Activated naive CD8-positive, alpha-beta T cell treated with anti-CD3 and anti-CD28 coated beads, Interleukin-2, amount 50 U/mL, for 24 hours (primary cell): ENCODE measurements at regions not wholly inside any gene's neighbourhood (a gene's known extent, or its start where the extent isn't known, plus 50 kb on each side); places are given as distances from the start of the nearest gene placed in this dataset.
A peak's percentile ranks its signal among the peaks of the same experiment; 100 is the strongest.
"Not testable (repeated sequence)": the region's sequence is repeated elsewhere in the genome, so short reads cannot be mapped to it uniquely, and the experiment has no call there.

Source experiments
- ATAC-seq: fragments of 150-1000 bp; cut with Tn5 transposase; one replicate; pipeline ENCODE4 v1.10.0; 2021
- DNase-seq: peaks from one replicate; pipeline ENCODE4 v3.0.0; 2021
- H3K27ac Mint-ChIP-seq: one replicate; pipeline ENCODE4 v1.8.0; 2021; ENCODE audit warnings: mild to moderate bottlenecking, mixed read lengths
- H3K27me3 Mint-ChIP-seq: one replicate; pipeline ENCODE4 v1.8.0; 2021; ENCODE audit warnings: mixed read lengths
- H3K36me3 Mint-ChIP-seq: one replicate; pipeline ENCODE4 v1.8.0; 2021; ENCODE audit warnings: low read depth, mixed read lengths
- H3K4me1 Mint-ChIP-seq: one replicate; pipeline ENCODE4 v1.8.0; 2021; ENCODE audit warnings: mixed read lengths
- H3K4me3 Mint-ChIP-seq: one replicate; pipeline ENCODE4 v1.8.0; 2021; ENCODE audit warnings: mild to moderate bottlenecking, moderate library complexity, mixed read lengths
- H3K9me3 Mint-ChIP-seq: one replicate; pipeline ENCODE4 v1.8.0; 2021; ENCODE audit warnings: mixed read lengths

DNA sequence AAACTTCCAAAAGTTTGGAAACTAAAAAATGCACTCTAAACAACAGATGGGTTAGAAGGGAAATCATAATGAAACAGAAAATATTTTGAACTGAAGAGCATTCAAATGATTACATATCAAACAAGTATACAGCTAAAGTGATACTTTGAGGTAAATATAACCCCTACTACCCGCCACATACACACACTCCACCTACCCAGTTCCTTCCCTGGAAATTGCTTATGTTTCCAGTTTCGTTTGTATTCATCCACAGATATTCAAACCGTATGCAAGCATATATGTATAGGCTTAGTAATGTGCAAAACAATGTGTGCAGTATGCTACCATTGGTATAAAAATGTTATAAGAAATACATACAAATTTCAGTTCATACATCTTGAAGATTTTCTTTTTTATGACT is 95.5 kb downstream of the SMIM20 start:
- ATAC-seq (peak; percentile 24), DNase-seq (no peak)
- no peak overlapping the region for H3K27ac Mint-ChIP-seq
- peaks cover 18% of the 10 kb centered on the region for H3K9me3 Mint-ChIP-seq
- peaks cover 30% of the 10 kb centered on the region for H3K27me3 Mint-ChIP-seq
- no peaks in the 10 kb centered on the region for H3K4me1 Mint-ChIP-seq
- H3K4me3 Mint-ChIP-seq: no peak overlapping the region
- no peaks in the 10 kb centered on the region for H3K36me3 Mint-ChIP-seq

DNA sequence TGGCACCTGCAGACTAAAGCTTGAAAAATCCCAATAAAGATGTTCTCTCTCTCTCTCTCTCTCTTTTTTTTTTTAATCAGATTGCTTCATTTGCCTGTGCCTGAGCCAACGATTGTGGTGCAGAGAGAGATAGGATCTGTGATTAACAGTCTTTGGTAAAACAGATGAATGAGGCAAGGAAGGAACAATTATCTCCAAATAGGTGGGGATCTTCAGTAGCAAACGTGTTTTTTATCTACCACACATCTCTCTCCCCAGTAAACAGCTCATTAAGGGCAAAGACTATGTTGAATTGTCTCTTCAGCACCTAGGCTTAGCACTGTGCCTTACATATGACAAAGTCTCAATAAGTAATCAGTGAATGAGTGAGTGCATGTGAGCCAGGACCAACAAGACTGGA is 96.3 kb downstream of the SMIM20 start:
- Mint-ChIP-seq H3K9me3 (peaks cover 18% of the 10 kb centered on the region), H3K27me3 (peaks cover 33% of the 10 kb centered on the region)
- no peak for ATAC-seq

DNA sequence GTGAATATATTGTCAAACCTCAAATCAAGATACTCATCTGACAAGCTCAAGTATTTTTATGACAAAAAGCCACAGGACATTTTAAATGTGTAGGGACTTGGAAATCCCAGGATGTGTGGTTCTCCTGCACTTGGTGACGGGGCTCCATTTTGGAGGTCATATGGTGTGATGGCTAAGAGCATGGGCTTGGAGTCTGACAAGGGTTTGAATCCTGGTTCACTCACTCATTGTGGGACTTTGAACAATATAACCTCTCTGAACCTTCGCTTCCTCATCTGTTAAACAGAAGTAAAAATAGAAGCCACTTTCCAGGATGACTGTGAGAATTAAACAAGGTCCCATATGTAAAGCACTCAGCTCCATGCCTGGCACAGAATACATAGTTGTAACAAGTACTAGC is 99.6 kb downstream of the SMIM20 start:
- Mint-ChIP-seq H3K4me1 (no peaks in the 10 kb centered on the region), H3K27ac (no peak overlapping the region), H3K36me3 (no peaks in the 10 kb centered on the region), H3K4me3 (no peak overlapping the region), H3K27me3 (peaks cover 31% of the 10 kb centered on the region), H3K9me3 (peaks cover 16% of the 10 kb centered on the region)
- DNase-seq: no peak
- no peak for ATAC-seq

More for the DNA sequence above, 96.3 kb downstream of the SMIM20 start:
- no peak overlapping the region for H3K27ac Mint-ChIP-seq
- no peaks in the 10 kb centered on the region for H3K4me1 Mint-ChIP-seq
- H3K4me3 Mint-ChIP-seq: no peak overlapping the region
- no peaks in the 10 kb centered on the region for H3K36me3 Mint-ChIP-seq
- DNase-seq: no peak

DNA sequence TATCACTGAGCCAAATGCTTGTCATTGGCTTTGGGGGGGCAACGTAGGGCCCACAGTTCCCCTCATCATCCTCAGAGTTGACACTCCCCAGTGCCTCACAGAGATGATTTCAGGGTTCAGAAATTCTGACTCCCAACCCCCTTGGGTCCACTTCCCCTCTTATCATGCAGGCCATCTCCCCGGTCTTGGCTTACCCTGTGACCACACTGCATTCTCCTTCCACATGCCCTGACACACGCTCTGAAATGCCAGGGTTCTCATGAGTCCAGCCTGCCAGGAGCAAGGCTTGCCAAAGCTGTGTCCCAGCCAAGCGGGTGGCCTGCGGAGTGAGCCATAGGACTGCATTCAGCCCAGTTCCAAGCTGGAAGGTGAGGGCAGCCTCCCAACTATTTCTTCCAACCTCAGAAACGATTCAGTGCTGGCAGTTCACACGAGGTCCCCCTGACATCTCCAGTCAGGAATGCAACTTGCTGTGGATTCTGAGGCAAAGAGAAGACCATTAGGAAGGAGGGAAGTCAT is 101.2 kb downstream of the SMIM20 start:
- H3K4me3 Mint-ChIP-seq: no peak overlapping the region
- H3K27ac Mint-ChIP-seq: no peak overlapping the region
- H3K36me3 Mint-ChIP-seq: no peaks in the 10 kb centered on the region
- peaks cover 32% of the 10 kb centered on the region for H3K27me3 Mint-ChIP-seq
- peaks cover 5% of the 10 kb centered on the region for H3K9me3 Mint-ChIP-seq
- DNase-seq (no peak), ATAC-seq (no peak)
- peaks cover 4% of the 10 kb centered on the region for H3K4me1 Mint-ChIP-seq

DNA sequence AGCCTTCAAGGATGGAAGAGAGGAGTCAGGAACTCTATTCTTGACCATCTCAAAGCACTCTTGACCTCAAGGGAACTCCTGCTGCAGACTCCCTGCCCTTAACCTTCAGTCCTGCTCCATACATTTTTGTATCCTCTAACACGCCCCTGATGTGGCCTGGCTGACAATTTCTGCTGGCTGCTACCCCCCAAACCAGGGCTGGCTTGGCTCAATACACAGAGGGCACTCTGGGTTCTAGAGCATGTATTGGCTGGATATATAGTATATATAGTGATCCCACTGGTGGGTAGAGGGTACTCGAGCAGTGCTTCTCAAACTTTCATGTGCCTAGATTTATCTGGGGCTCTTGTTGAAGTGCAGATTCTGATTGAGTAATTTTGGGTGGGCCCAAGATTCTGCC is 101.9 kb downstream of the SMIM20 start:
- ATAC-seq: no peak
- peaks cover 4% of the 10 kb centered on the region for H3K4me1 Mint-ChIP-seq
- peaks cover 27% of the 10 kb centered on the region for H3K27me3 Mint-ChIP-seq
- H3K27ac Mint-ChIP-seq: no peak overlapping the region
- H3K4me3 Mint-ChIP-seq: no peak overlapping the region
- H3K36me3 Mint-ChIP-seq: no peaks in the 10 kb centered on the region
- H3K9me3 Mint-ChIP-seq: no peaks in the 10 kb centered on the region
- no peak for DNase-seq

DNA sequence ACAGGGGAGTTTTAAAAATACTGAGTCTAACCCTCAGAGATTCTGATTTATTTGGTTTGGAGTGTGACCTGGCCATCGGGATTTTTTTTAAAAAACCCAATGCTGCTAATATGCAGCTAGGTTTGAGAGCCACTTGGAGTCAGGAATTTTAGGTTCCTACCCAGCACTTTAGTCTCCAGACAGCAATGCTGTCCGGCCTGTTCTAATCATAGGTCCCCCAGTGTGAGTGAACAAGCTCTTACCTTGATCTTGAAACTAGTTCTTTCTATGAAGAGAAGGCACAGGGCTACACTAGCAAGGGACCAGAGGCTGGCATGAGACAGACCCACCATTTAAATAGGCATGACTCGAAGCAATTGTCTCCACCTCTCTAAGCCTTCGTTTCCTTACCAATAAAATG is 103.5 kb downstream of the SMIM20 start:
- DNase-seq (no peak), ATAC-seq (no peak)
- Mint-ChIP-seq H3K4me1 (peaks cover 4% of the 10 kb centered on the region), H3K9me3 (no peaks in the 10 kb centered on the region), H3K36me3 (no peaks in the 10 kb centered on the region), H3K4me3 (no peak overlapping the region), H3K27me3 (peaks cover 30% of the 10 kb centered on the region), H3K27ac (no peak overlapping the region)

DNA sequence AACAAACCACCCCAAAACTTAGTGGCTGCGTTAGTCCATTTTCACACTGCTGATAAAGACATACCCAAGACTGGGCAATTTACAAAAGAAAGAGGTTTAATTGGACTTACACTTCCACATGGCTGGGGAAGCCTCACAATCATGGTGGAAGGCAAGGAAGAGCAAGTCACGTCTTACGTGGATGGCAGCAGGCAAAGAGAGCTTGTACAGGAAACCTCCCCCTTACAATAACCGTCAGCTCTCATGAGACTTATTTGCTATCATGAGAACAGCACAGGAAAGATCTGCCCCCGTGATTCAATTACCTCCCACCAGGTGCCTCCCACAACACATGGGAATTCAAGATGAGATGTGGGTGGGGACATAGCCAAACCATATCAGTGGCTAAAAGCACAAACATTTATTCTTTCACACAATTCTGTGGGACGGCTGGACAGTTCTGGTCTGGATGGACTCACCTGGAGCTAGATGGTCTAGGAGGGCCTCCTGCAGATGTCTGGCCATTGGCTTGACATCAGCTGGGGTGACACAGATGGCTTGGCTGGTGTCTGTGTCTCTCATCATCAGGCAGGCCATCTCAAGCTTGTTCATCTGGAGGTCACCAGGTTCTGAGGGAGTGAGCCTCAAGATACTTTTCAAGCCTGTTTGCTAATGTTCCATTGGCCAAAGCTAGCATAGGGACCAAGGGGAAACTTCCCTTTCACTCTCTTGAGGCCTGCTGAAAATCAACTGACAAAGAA is 104.1 kb downstream of the SMIM20 start:
- H3K4me1 Mint-ChIP-seq, H3K9me3 Mint-ChIP-seq, H3K4me3 Mint-ChIP-seq, ATAC-seq, H3K36me3 Mint-ChIP-seq, DNase-seq, H3K27ac Mint-ChIP-seq: not testable (repeated sequence)
- peaks cover 30% of the 10 kb centered on the region for H3K27me3 Mint-ChIP-seq

DNA sequence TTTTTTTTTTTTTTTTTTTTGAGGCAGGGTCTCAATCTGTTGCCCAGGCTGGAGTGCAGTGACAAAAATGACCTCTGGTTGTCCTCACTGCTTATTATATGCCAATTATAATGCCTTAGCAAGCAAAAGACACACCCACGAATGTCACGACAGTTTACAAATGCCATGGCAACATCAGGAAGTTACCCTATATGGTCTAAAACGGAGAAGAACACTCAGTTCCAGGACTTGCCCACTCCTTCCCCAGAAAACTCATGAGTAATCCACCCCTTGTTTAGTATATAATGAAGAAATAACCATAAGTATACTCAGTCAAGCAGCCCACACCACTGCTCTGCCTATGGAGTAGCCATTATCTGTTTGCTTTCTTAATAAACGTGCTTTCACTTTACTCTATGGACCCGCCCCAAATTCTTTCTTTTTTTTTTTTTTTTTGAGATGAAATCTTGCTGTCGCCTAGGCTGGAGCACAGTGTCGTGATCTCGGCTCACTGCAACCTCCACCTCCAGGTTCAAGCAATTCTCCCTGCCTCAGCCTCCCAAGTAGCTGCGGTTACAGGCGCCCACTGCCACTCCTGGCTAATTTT is 106.2 kb downstream of the SMIM20 start:
- Mint-ChIP-seq H3K36me3 (no peaks in the 10 kb centered on the region), H3K9me3 (no peaks in the 10 kb centered on the region), H3K27me3 (peaks cover 30% of the 10 kb centered on the region), H3K27ac (no peak overlapping the region), H3K4me3 (no peak overlapping the region), H3K4me1 (peaks cover 4% of the 10 kb centered on the region)
- ATAC-seq (peak; percentile 92), DNase-seq (peak; percentile 13)

DNA sequence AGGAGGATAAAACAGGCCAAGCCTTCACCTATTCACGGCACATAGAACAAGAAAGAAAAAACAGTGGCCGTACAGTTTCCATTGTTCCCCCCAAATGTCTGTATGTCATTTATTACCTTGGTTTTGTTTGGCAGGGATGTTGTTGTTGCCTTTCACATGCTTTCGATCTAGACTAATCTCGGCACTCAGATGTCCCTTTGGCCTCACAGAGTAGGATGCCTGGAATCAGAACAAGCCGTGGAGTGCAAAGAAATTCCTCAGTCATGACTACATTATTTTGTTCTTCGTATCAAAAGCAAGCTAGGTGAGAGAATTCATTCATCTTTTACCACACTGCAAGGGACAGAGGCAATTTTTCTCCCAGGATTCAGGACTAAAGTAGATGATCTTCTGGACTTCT is 106.9 kb downstream of the SMIM20 start:
- no peak overlapping the region for H3K4me3 Mint-ChIP-seq
- no peaks in the 10 kb centered on the region for H3K36me3 Mint-ChIP-seq
- H3K27me3 Mint-ChIP-seq: peaks cover 30% of the 10 kb centered on the region

DNA sequence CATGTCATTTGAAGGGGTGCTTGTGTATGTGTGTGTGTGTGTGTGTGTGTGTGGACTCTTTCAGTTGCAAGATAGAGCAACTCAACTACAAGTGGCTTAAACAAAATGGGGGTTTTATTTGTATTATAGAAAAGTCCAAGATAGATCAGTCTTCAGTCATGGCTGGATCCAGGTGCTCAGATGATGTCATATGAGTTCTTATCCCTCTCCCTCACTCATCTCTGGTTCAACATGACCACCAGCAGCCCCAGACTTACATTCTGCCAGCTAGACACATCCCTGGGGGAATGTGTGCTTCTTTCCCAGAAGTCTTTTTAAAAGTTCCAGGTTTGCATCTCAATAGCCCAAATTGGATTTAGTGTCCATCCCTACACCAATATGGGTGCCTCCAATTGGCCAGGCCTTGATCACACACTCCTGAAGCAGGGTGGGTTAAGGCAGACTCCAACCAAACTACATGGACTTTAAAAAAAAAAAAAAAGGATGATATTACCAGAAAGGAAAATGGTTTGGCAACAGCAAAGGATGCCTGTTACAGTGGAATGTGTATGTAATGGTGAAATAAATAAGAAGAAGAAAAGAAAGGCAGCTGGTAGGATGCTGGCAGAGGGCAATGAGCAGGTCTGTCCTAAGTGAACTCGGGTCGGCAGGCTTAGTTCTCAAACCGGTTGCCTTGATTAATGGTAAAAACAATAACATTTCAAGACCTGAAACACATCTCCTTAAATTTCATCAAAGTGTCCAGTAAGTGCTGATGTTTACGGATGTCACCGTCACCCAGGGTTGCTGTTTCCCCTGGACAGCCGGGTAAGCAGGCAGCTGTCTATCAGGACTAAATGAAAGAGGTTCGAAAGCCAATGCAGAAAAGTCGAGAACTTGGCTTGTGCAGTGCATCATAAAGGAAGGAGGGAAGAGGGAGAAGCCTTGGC is 107.7 kb downstream of the SMIM20 start:
- Mint-ChIP-seq H3K9me3 (no peaks in the 10 kb centered on the region), H3K4me1 (peaks cover 4% of the 10 kb centered on the region), H3K4me3 (no peak overlapping the region), H3K36me3 (no peaks in the 10 kb centered on the region), H3K27ac (no peak overlapping the region), H3K27me3 (peaks cover 30% of the 10 kb centered on the region)
- ATAC-seq (no peak), DNase-seq (no peak)

More for the DNA sequence above, 106.9 kb downstream of the SMIM20 start:
- Mint-ChIP-seq H3K9me3 (no peaks in the 10 kb centered on the region), H3K4me1 (peaks cover 4% of the 10 kb centered on the region), H3K27ac (no peak overlapping the region)
- DNase-seq (no peak), ATAC-seq (no peak)

DNA sequence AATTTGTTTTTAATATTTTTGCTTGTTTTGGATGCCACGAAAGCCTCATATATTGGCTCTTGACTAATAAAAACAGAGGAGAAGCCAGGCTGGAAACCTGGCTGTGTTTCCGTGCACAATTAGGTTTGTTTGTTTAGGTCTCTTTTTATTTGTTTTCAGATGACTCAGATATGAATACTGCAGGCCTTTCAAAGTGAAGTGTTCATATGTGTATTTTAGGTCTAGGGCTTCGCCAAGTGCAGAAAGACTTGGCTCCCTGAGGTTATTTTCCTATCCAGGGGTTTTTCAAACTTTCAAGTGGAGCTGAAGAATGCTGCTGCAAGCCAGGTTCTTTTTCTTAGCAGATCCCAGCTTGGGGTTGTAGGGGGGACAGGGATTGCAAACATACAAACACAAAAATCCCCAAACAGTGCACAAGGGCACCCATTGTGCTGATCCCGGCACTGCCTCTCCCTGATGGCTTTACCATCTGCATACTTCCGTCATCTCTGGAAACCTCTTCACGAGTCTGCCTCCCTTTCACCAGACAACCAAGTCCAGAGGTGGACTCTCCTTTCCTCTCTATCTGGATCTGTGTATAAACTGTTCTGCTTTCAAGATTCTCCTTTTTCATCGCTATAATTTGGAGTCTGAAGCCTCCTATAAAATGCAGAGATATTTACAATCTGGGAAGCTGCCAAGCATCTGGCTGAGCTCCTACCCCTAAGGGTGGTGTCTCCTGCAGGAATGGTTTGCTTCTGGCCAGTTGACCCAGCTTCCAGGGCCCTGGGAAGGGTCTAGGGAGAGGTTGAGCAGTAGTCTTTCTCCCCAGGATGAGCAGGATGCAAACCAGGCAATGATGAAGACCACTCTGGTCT is 108.6 kb downstream of the SMIM20 start:
- Mint-ChIP-seq H3K9me3 (no peaks in the 10 kb centered on the region), H3K36me3 (no peaks in the 10 kb centered on the region), H3K27ac (no peak overlapping the region), H3K4me1 (peaks cover 4% of the 10 kb centered on the region), H3K27me3 (peaks cover 34% of the 10 kb centered on the region), H3K4me3 (no peak overlapping the region)
- DNase-seq (no peak), ATAC-seq (no peak)

DNA sequence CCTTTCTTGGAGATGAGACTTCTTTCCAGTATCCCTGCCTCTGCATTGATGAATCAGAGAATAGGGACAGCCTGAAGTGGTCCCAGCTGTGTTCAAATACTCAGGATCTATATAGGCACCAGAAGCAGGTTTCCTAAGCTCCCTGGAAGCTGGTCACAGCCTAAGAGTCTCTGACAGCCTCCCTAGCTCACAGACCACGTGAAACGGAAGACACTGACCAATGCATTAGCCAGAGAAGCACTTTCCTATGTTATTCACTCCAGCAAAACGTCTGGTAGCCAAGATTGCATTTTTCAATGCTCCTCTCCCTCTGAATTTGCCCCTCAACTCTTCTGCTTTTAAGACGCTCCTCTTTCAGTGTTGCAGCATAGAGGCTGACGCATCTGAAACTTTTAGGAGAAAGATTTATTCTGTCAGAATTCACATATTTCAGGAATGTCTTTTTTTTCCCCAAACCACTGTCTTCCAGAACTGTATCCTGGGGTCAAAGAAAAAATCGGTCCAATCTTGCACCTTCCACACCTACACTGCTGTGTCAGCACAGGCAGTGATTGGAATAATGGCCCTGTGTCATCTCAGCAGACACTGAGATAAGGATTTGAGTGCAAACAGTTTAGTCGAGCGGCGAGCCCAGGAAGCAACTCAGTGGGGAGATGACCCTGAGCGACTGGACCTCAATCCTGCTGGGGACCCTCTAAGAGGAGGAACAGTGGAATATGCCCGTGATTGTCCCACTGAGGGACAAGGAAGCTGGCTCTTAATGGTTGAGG is 109.4 kb downstream of the SMIM20 start:
- no peak overlapping the region for H3K27ac Mint-ChIP-seq
- no peak overlapping the region for H3K4me3 Mint-ChIP-seq
- no peaks in the 10 kb centered on the region for H3K36me3 Mint-ChIP-seq
- peaks cover 37% of the 10 kb centered on the region for H3K27me3 Mint-ChIP-seq
- H3K4me1 Mint-ChIP-seq: peaks cover 4% of the 10 kb centered on the region
- H3K9me3 Mint-ChIP-seq: no peaks in the 10 kb centered on the region
- ATAC-seq (no peak), DNase-seq (no peak)

DNA sequence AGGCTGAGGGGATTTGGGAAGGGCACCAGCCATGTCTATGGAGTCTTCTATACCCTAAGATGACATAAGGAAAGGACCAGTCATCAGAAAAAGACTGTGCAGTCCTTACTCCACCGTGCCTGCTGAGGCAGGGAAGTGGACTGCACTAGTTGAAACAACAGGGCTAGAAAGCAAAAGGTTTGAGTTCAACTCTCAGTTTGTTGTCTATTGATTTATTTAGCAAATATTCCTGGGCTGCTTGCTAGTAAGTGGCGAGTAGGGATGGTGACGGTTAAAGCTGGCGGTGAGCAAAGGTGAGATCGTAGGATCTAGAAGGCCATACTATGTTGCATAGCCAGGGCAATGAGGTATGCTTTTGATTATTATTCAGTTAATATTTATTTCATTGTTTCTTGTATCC is 110.1 kb downstream of the SMIM20 start:
- H3K27ac Mint-ChIP-seq: no peak overlapping the region
- DNase-seq: no peak
- no peak for ATAC-seq
- no peaks in the 10 kb centered on the region for H3K36me3 Mint-ChIP-seq
- peaks cover 37% of the 10 kb centered on the region for H3K27me3 Mint-ChIP-seq
- no peaks in the 10 kb centered on the region for H3K9me3 Mint-ChIP-seq
- H3K4me1 Mint-ChIP-seq: peaks cover 4% of the 10 kb centered on the region
- H3K4me3 Mint-ChIP-seq: no peak overlapping the region
